Transverse colon (tissue), 4 donors: ENCODE measurements at regions not wholly inside any gene's neighbourhood (a gene's known extent, or its start where the extent isn't known, plus 50 kb on each side); places are given as distances from the start of the nearest gene placed in this dataset.

Experiments used
- DNase-seq: peaks from one replicate; pipeline ENCODE4 v3.0.0-alpha.2; 2019
- H3K27ac ChIP-seq, 4 donors: fragments of 200-600 bp; sonication (generic); 2 replicates each; pipeline ENCODE4 v1.5.1; 2016 to 2018; ENCODE audit warnings: inconsistent platforms in 4 of 4
- H3K27me3 ChIP-seq: fragments of 200-600 bp; sonication (generic); 2 replicates; pipeline ENCODE4 v1.5.1; 2017; ENCODE audit warnings: inconsistent platforms
- H3K36me3 ChIP-seq, 4 donors: fragments of 200-600 bp; sonication (generic); 2 replicates each; pipeline ENCODE4 v1.5.1; 2017 to 2019; ENCODE audit warnings: inconsistent platforms in 4 of 4
- H3K4me1 ChIP-seq, 4 donors: fragments of 200-600 bp; sonication (generic); 2 replicates each; pipeline ENCODE4 v1.5.1; 2017 to 2020; ENCODE audit warnings: inconsistent platforms in 4 of 4
- H3K4me3 ChIP-seq, 4 donors: fragments of 200-600 bp; sonication (generic); 1 replicate in 1 of 4; 2 replicates in 3 of 4; pipeline versions ENCODE4 v1.5.1 to v1.6.1; 2017 to 2019; ENCODE audit warnings: inconsistent platforms in 4 of 4
- H3K9me3 ChIP-seq, 2 donors: fragments of 200-600 bp; sonication (generic); 2 replicates each; pipeline ENCODE4 v1.5.1; 2017 to 2019; ENCODE audit warnings: inconsistent platforms in 2 of 2
- CTCF ChIP-seq, 5 experiments: fragments of 200-600 bp in 3 of 5; fragments of 450-650 bp in 2 of 5; sonication (generic) in 3 of 5; IDR thresholded peaks; 1 replicate in 2 of 5; 2 replicates in 3 of 5; pipeline ENCODE4 v1.5.1; 2016 to 2017; ENCODE audit warnings: antibody characterized with exemption in 5 of 5, inconsistent platforms in 3 of 5, mild to moderate bottlenecking in 2 of 5, moderate library complexity in 1 of 5
- EP300 ChIP-seq: sonication (generic); formaldehyde crosslinking; IDR thresholded peaks from one replicate; pipeline ENCODE4 v1.6.1; 2017; ENCODE audit warnings: antibody characterized with exemption, low read depth
- POLR2A ChIP-seq: fragments of 450-650 bp; IDR thresholded peaks from one replicate; pipeline ENCODE4 v1.6.1; 2016; ENCODE audit warnings: antibody characterized with exemption, mild to moderate bottlenecking, moderate library complexity
- POLR2AphosphoS5 ChIP-seq, 3 donors: sonication (generic); formaldehyde crosslinking; IDR thresholded peaks; one replicate each; pipeline ENCODE4 v1.6.1; 2016; ENCODE audit warnings: antibody characterized with exemption in 3 of 3
- WGBS, 2 donors: methylation state at CpG; one replicate each; pipeline ENCODE4 v1.1.5; 2018; ENCODE audit warnings: low coverage in 1 of 2; 5-methylcytosine and 5-hydroxymethylcytosine counted together
- in situ Hi-C, 4 donors: fragments of 200-750 bp; cut with MboI; loops; one replicate each; pipeline versions ENCODE4 v1.15.0 to v1.15.1; 2017; ENCODE audit warnings: low sequenced_read_pairs in 3 of 4, low pct_ligation_motif_present in 1 of 4, low pct_unique_long_range_greater_than_20kb in 1 of 4
- intact Hi-C: fragments of 100-400 bp; cut with DNase I; formaldehyde crosslinking; loops from one replicate; pipeline ENCODE4 v1.15.1; 2023; ENCODE audit warnings: low total_unique reads
- small RNA-seq, 4 donors: library from RNA; depleted of rRNA; stranded (forward); fragments of <200 nt; gene quantifications; one replicate each; pipeline ENCODE3, GENCODE V24; 2016

- Histone ChIP-seq H3K36me3 (no peaks in the 10 kb centered on the region), H3K9me3 (no peaks in the 10 kb centered on the region), H3K27ac (no peak overlapping the region), H3K4me1 (no peaks in the 10 kb centered on the region), H3K27me3 (peaks cover 72% of the 10 kb centered on the region), H3K4me3 (no peak overlapping the region)
- in situ Hi-C loops (no loop called here), intact Hi-C loops (no loop called here)
- no peak for DNase-seq
- WGBS, 2 donors = 50 to 65% methylated on average over 3 of the region's 3 CpGs
- TF ChIP-seq POLR2A (no peak), POLR2AphosphoS5 (IDR thresholded peaks at IDR 0.05) (no peak), CTCF (IDR thresholded peaks at IDR 0.05) (no peak), EP300 (no peak)
Measured at GRCh38 chr11:43626798-43627197, 53.7 kb upstream of the HSD17B12 start.

Small RNA genes lying in the stretch of these regions (small RNA-seq; reads per million reads assigned to genes)
- 0 to 0.88 (median 0.49) reads per million in 4 donors for gene MIR129-2
- 0 to 0.18 (median 0.07) reads per million in 4 donors for gene MIR670
